WTC11 (cell line): ENCODE measurements at regions not wholly inside any gene's neighbourhood (a gene's known extent, or its start where the extent isn't known, plus 50 kb on each side); places are given as distances from the start of the nearest gene placed in this dataset.

Experiments used
- ATAC-seq: fragments of 200-7000 bp; cut with Tn5 transposase; 2 replicates; pipeline ENCODE4 v1.10.0; 2021; ENCODE audit warnings: mild to moderate bottlenecking, moderate library complexity
- CTCF ChIA-PET: fragments of 300-600 bp; sonication (Branson Sonifier 250); formaldehyde crosslinking; loops from one replicate; lab custom pipeline; 2021; ENCODE audit warnings: antibody characterized with exemption; lab: Charles Lee
- POLR2A ChIA-PET: fragments of 350-600 bp; sonication (Branson Sonifier 250); formaldehyde crosslinking; loops from one replicate; lab custom pipeline; 2021; ENCODE audit warnings: antibody characterized with exemption; lab: Charles Lee
- DNase-seq: peaks from one replicate; pipeline ENCODE4 v3.0.0; 2021; ENCODE audit warnings: low spot score
- H3K27ac Mint-ChIP-seq: 2 replicates; pipeline ENCODE4 v1.8.0; 2021; ENCODE audit warnings: mixed read lengths
- H3K27me3 Mint-ChIP-seq: 2 replicates; pipeline ENCODE4 v1.8.0; 2021; ENCODE audit warnings: low read depth, mild to moderate bottlenecking, moderate library complexity, mixed read lengths
- H3K36me3 Mint-ChIP-seq: 2 replicates; pipeline ENCODE4 v1.8.0; 2021; ENCODE audit warnings: mixed read lengths
- H3K4me1 Mint-ChIP-seq: 2 replicates; pipeline ENCODE4 v1.8.0; 2022; ENCODE audit warnings: mixed read lengths
- H3K4me3 Mint-ChIP-seq: 2 replicates; pipeline ENCODE4 v1.8.0; 2021; ENCODE audit warnings: mild to moderate bottlenecking, moderate library complexity, mixed read lengths
- H3K9me3 Mint-ChIP-seq: 2 replicates; pipeline ENCODE4 v1.8.0; 2021; ENCODE audit warnings: mixed read lengths
- AFF4 ChIP-seq: sonication (generic); formaldehyde crosslinking; IDR thresholded peaks from 2 replicates; pipeline ENCODE4 v1.8.1; 2023; ENCODE audit warnings: mild to moderate bottlenecking, missing genetic modification reagents, borderline replicate concordance
- AR ChIP-seq: fragments of 250-450 bp; sonication (Bioruptor Pico); IDR thresholded peaks from 2 replicates; pipeline ENCODE4 v1.9.0; 2021; ENCODE audit warnings: mild to moderate bottlenecking
- ATF1 ChIP-seq: sonication (generic); formaldehyde crosslinking; IDR thresholded peaks from 2 replicates; pipeline ENCODE4 v1.8.1; 2023; ENCODE audit warnings: mild to moderate bottlenecking, moderate library complexity, missing genetic modification reagents
- CBFB ChIP-seq: sonication (generic); formaldehyde crosslinking; IDR thresholded peaks from 2 replicates; pipeline ENCODE4 v1.8.1; 2022; ENCODE audit warnings: mild to moderate bottlenecking, low read depth, missing genetic modification reagents
- CDX4 ChIP-seq: fragments of 250-450 bp; sonication (Bioruptor Pico); IDR thresholded peaks from 2 replicates; pipeline ENCODE4 v1.9.0; 2021; ENCODE audit warnings: moderate library complexity, mild to moderate bottlenecking, inconsistent platforms, borderline replicate concordance
- ELF4 ChIP-seq: sonication (generic); formaldehyde crosslinking; IDR thresholded peaks from 2 replicates; pipeline ENCODE4 v1.8.1; 2022; ENCODE audit warnings: low read depth, mild to moderate bottlenecking, moderate library complexity, missing genetic modification reagents
- ESRRA ChIP-seq: sonication (generic); formaldehyde crosslinking; IDR thresholded peaks from 2 replicates; pipeline ENCODE4 v1.8.1; 2022; ENCODE audit warnings: mild to moderate bottlenecking, missing genetic modification reagents, borderline replicate concordance
- FOXP4 ChIP-seq: sonication (generic); formaldehyde crosslinking; IDR thresholded peaks from 2 replicates; pipeline ENCODE4 v1.8.0; 2022; ENCODE audit warnings: mild to moderate bottlenecking, missing genetic modification reagents
- JAZF1 ChIP-seq: fragments of 250-450 bp; sonication (Bioruptor Pico); IDR thresholded peaks from 2 replicates; pipeline ENCODE4 v1.9.0; 2021; ENCODE audit warnings: moderate library complexity, mild to moderate bottlenecking, inconsistent platforms
- KAT7 ChIP-seq: sonication (generic); formaldehyde crosslinking; IDR thresholded peaks from 2 replicates; pipeline ENCODE4 v1.8.1; 2023; ENCODE audit warnings: missing genetic modification reagents, mild to moderate bottlenecking, borderline replicate concordance
- MAX ChIP-seq: sonication (generic); formaldehyde crosslinking; IDR thresholded peaks from 2 replicates; pipeline ENCODE4 v1.8.0; 2022; ENCODE audit warnings: mild to moderate bottlenecking, missing genetic modification reagents
- MLX ChIP-seq: sonication (generic); formaldehyde crosslinking; IDR thresholded peaks from 2 replicates; pipeline ENCODE4 v1.8.1; 2023; ENCODE audit warnings: mild to moderate bottlenecking, missing genetic modification reagents, moderate library complexity
- MYBL2 ChIP-seq: sonication (generic); formaldehyde crosslinking; IDR thresholded peaks from 2 replicates; pipeline ENCODE4 v1.8.1; 2023; ENCODE audit warnings: mild to moderate bottlenecking, moderate library complexity, missing genetic modification reagents
- OVOL2 ChIP-seq: fragments of 250-450 bp; sonication (Bioruptor Pico); IDR thresholded peaks from 2 replicates; pipeline ENCODE4 v1.9.0; 2021; ENCODE audit warnings: mild to moderate bottlenecking, borderline replicate concordance
- SOX15 ChIP-seq: fragments of 250-450 bp; sonication (Bioruptor Pico); IDR thresholded peaks from 2 replicates; pipeline ENCODE4 v1.9.0; 2021; ENCODE audit warnings: mild to moderate bottlenecking
- ZNF281 ChIP-seq: sonication (generic); formaldehyde crosslinking; IDR thresholded peaks from 2 replicates; pipeline ENCODE4 v1.8.0; 2023; ENCODE audit warnings: mild to moderate bottlenecking, missing genetic modification reagents
- ZNF317 ChIP-seq: sonication (generic); formaldehyde crosslinking; IDR thresholded peaks from 2 replicates; pipeline ENCODE4 v1.8.1; 2023; ENCODE audit warnings: low read depth, mild to moderate bottlenecking, moderate library complexity, missing genetic modification reagents, borderline replicate concordance
- ZNF512 ChIP-seq: sonication (generic); formaldehyde crosslinking; IDR thresholded peaks from 2 replicates; pipeline ENCODE4 v1.8.1; 2022; ENCODE audit warnings: missing genetic modification reagents, borderline replicate concordance

GRCh38 chr5:125786021-125786420 is 637.2 kb upstream of the GRAMD2B start (continued):
- no peak for TF ChIP-seq AFF4
- no peak for TF ChIP-seq ELF4 (CRISPR knock-in tag)
- no peak for TF ChIP-seq ZNF317 (CRISPR knock-in tag)
- no peak for TF ChIP-seq CDX4 (CRISPR knock-in tag)
- TF ChIP-seq ATF1: no peak
- TF ChIP-seq ZNF281 (CRISPR knock-in tag): no peak

GRCh38 chr5:125793470-125793869 is 629.7 kb upstream of the GRAMD2B start:
- peaks cover 7% of the 10 kb centered on the region for H3K4me1 Mint-ChIP-seq
- ChIA-PET POLR2A (no interaction called here), CTCF (no interaction called here)
- DNase-seq (no peak), ATAC-seq (no peak)
- H3K27ac Mint-ChIP-seq: no peak overlapping the region
- H3K4me3 Mint-ChIP-seq: no peak overlapping the region
- no peak for TF ChIP-seq CBFB
- TF ChIP-seq ELF4 (CRISPR knock-in tag): no peak
- no peak for TF ChIP-seq JAZF1
- TF ChIP-seq OVOL2 (CRISPR knock-in tag): no peak
- TF ChIP-seq MYBL2 (CRISPR knock-in tag): no peak
- no peak for TF ChIP-seq ZNF512
- no peak for TF ChIP-seq MAX (CRISPR knock-in tag)
- TF ChIP-seq FOXP4 (CRISPR knock-in tag): no peak
- TF ChIP-seq ESRRA (CRISPR knock-in tag): no peak
- TF ChIP-seq KAT7 (CRISPR knock-in tag): no peak
- TF ChIP-seq AR (CRISPR knock-in tag): no peak
- no peak for TF ChIP-seq SOX15 (CRISPR knock-in tag)
- no peak for TF ChIP-seq MLX (CRISPR knock-in tag)
- H3K27me3 Mint-ChIP-seq: no peaks in the 10 kb centered on the region
- H3K36me3 Mint-ChIP-seq: no peaks in the 10 kb centered on the region
- peaks cover 10% of the 10 kb centered on the region for H3K9me3 Mint-ChIP-seq
